Erythroblast (primary cell): ENCODE measurements at regions not wholly inside any gene's neighbourhood (a gene's known extent, or its start where the extent isn't known, plus 50 kb on each side); places are given as distances from the start of the nearest gene placed in this dataset.

Experiments
- GATA1 ChIP-seq: IDR thresholded peaks from 2 replicates; pipeline ENCODE4 v1.6.1; 2011; ENCODE audit warnings: low read depth, mild to moderate bottlenecking, control low read depth, low read length, moderate library complexity
- POLR2A ChIP-seq: IDR thresholded peaks from 2 replicates; pipeline ENCODE4 v1.6.1; 2011; ENCODE audit warnings: mild to moderate bottlenecking, low read length

GRCh38 chr1:87167157-87167789, 161.4 kb upstream of the LMO4 start:
- no peak for TF ChIP-seq POLR2A
- TF ChIP-seq GATA1, result no peak
